Adipocyte (in vitro differentiated cells): ENCODE measurements at regions not wholly inside any gene's neighbourhood (a gene's known extent, or its start where the extent isn't known, plus 50 kb on each side); places are given as distances from the start of the nearest gene placed in this dataset.

ENCODE experiments used
- DNase-seq: peaks from one replicate; pipeline ENCODE4 v3.0.0-alpha.2; 2015; ENCODE audit warnings: low read depth
- H3K27me3 ChIP-seq: replicated peaks from 2 replicates; pipeline ENCODE4 v1.7.0; 2013; ENCODE audit warnings: mild to moderate bottlenecking, low read length, moderate library complexity; ENCODE audit not compliant: control insufficient read depth, insufficient read depth
- H3K36me3 ChIP-seq: 2 replicates; pipeline ENCODE4 v1.7.0; 2013; ENCODE audit warnings: low read length, mild to moderate bottlenecking, moderate library complexity; ENCODE audit not compliant: control insufficient read depth, insufficient read depth, severe bottlenecking
- H3K4me1 ChIP-seq: 2 replicates; pipeline ENCODE4 v1.7.0; 2013; ENCODE audit warnings: mild to moderate bottlenecking, low read length, moderate library complexity; ENCODE audit not compliant: control insufficient read depth, insufficient read depth
- H3K4me3 ChIP-seq: 2 replicates; pipeline ENCODE4 v1.7.0; 2013; ENCODE audit warnings: mild to moderate bottlenecking, low read length, moderate library complexity
- H3K9ac ChIP-seq: 2 replicates; pipeline ENCODE4 v1.7.0; 2013; ENCODE audit warnings: mild to moderate bottlenecking, low read length, moderate library complexity
- H3K9me3 ChIP-seq: 2 replicates; pipeline ENCODE4 v1.7.0; 2013; ENCODE audit warnings: mild to moderate bottlenecking, low read length, moderate library complexity; ENCODE audit not compliant: control insufficient read depth

DNA sequence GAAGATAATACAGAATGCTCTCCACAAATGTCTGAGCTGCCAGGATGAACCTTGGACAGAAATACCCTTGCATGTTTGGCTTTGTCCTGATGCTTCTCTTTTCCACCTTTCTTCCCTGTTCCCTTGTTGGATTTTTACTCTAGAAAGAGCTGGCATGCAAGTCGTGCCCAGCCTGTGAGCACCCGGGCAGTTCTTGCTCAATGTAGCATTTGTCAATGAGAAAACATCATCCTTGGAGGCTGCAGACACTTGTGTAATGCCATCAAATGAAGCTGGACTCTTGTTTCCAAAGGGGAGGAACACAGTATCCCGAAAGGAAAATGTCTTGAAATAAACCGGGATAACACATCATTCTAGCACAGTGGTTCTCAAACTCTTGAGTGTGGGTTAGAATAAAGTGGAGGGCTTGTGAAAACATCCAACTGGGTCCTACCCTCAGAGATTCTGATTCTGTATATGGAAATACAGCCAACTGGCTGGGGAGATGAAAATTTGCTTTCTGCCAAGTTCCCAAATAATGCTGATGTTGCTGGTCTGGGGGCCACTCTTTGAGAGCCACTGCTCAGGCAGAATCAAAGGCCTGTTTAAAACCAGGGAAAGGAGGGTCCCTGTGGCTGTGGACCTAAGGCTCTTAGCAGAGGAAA is 237.2 kb downstream of the SPATA18 start:
- H3K4me3 ChIP-seq, result no peak overlapping the region
- no peaks in the 10 kb centered on the region for H3K27me3 ChIP-seq
- no peaks in the 10 kb centered on the region for H3K9me3 ChIP-seq
- H3K4me1 ChIP-seq, result no peaks in the 10 kb centered on the region
- no peak overlapping the region for H3K9ac ChIP-seq
- no peaks in the 10 kb centered on the region for H3K36me3 ChIP-seq
- DNase-seq, result no peak

- DNase-seq, result no peak
- Histone ChIP-seq H3K4me1 (no peaks in the 10 kb centered on the region), H3K4me3 (no peak overlapping the region), H3K27me3 (no peaks in the 10 kb centered on the region), H3K9me3 (no peaks in the 10 kb centered on the region), H3K36me3 (no peaks in the 10 kb centered on the region), H3K9ac (no peak overlapping the region)
Measured at GRCh38 chr4:52290466-52290865, 239.4 kb downstream of the SPATA18 start.

- Histone ChIP-seq H3K4me1 (no peaks in the 10 kb centered on the region), H3K27me3 (no peaks in the 10 kb centered on the region), H3K9me3 (no peaks in the 10 kb centered on the region), H3K36me3 (no peaks in the 10 kb centered on the region), H3K9ac (no peak overlapping the region), H3K4me3 (no peak overlapping the region)
- no peak for DNase-seq
Measured at GRCh38 chr4:52292245-52292644, 241.1 kb downstream of the SPATA18 start.

DNA sequence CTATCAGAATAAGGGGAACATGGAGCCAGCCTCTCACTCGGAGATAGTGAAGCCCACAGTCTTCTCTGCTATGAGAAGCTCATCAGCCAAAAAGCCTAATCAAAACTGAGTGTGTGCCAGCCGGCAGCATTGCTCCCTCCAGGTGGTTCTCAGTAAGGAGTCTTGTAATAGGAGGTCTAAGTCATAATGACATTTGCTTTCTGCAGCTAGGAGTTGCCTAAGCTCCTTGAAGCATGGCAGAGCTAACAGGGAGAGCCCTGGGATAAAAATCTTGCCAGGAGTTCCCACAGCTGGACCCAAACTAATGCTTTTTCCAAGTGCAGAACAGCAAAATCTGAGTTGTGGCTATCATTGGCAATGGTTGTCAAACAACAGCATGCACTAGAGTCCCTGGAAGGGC is 245.2 kb downstream of the SPATA18 start:
- no peak overlapping the region for H3K9ac ChIP-seq
- DNase-seq, result no peak
- H3K36me3 ChIP-seq, result no peaks in the 10 kb centered on the region
- H3K9me3 ChIP-seq, result no peaks in the 10 kb centered on the region
- H3K4me1 ChIP-seq, result peaks cover 11% of the 10 kb centered on the region
- no peak overlapping the region for H3K4me3 ChIP-seq
- no peaks in the 10 kb centered on the region for H3K27me3 ChIP-seq

- Histone ChIP-seq H3K9ac (no peak overlapping the region), H3K4me1 (peaks cover 11% of the 10 kb centered on the region), H3K9me3 (no peaks in the 10 kb centered on the region), H3K27me3 (no peaks in the 10 kb centered on the region), H3K4me3 (peak overlapping the region; percentile 59), H3K36me3 (no peaks in the 10 kb centered on the region)
- no peak for DNase-seq
Measured at GRCh38 chr4:52298444-52298843, 247.3 kb downstream of the SPATA18 start.

- no peak for DNase-seq
- H3K9me3 ChIP-seq, result no peaks in the 10 kb centered on the region
- H3K4me1 ChIP-seq, result peaks cover 11% of the 10 kb centered on the region
- H3K27me3 ChIP-seq, result no peaks in the 10 kb centered on the region
- H3K4me3 ChIP-seq, result peak overlapping the region; percentile 59
- no peak overlapping the region for H3K9ac ChIP-seq
- no peaks in the 10 kb centered on the region for H3K36me3 ChIP-seq
Measured at GRCh38 chr4:52299120-52299519, 248.0 kb downstream of the SPATA18 start.

GRCh38 chr4:52311464-52312125 is 260.5 kb downstream of the SPATA18 start:
- Histone ChIP-seq H3K36me3 (no peaks in the 10 kb centered on the region), H3K9me3 (peaks cover 3% of the 10 kb centered on the region), H3K4me1 (no peaks in the 10 kb centered on the region)

GRCh38 chr4:52312722-52313121 is 261.6 kb downstream of the SPATA18 start:
- Histone ChIP-seq H3K36me3 (no peaks in the 10 kb centered on the region), H3K4me1 (no peaks in the 10 kb centered on the region), H3K27me3 (no peaks in the 10 kb centered on the region), H3K9ac (no peak overlapping the region), H3K4me3 (no peak overlapping the region), H3K9me3 (no peaks in the 10 kb centered on the region)
- no peak for DNase-seq

More at GRCh38 chr4:52311464-52312125, 260.5 kb downstream of the SPATA18 start:
- no peak overlapping the region for H3K9ac ChIP-seq
- no peaks in the 10 kb centered on the region for H3K27me3 ChIP-seq
- no peak overlapping the region for H3K4me3 ChIP-seq
- no peak for DNase-seq

GRCh38 chr4:52317361-52317879 is 266.3 kb downstream of the SPATA18 start:
- DNase-seq, result no peak

DNA sequence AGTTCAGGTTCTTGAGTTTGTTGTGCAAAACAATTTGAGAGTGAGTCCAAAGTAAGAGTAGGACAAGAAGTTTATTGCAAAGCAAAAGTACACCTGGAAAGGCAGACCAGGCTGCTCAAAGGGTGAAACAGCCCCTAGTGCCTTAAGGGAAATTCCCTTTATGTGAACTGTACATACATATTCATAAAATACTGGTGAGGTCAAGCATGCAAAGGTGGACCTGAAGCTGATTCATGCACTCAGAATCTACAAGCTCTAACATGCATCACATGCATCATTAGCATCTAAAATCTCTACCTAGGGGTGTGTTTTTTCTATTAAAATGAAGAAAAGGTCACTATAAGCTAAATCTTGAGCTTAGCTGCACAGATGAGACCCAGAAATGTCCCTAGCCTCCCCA is 266.9 kb downstream of the SPATA18 start:
- no peaks in the 10 kb centered on the region for H3K9me3 ChIP-seq
- H3K27me3 ChIP-seq, result no peaks in the 10 kb centered on the region
- no peak for DNase-seq
- H3K4me1 ChIP-seq, result no peaks in the 10 kb centered on the region
- no peak overlapping the region for H3K9ac ChIP-seq
- no peaks in the 10 kb centered on the region for H3K36me3 ChIP-seq
- H3K4me3 ChIP-seq, result no peak overlapping the region

More at GRCh38 chr4:52317361-52317879, 266.3 kb downstream of the SPATA18 start:
- no peaks in the 10 kb centered on the region for H3K27me3 ChIP-seq
- H3K4me3 ChIP-seq, result no peak overlapping the region
- H3K9me3 ChIP-seq, result no peaks in the 10 kb centered on the region
- no peaks in the 10 kb centered on the region for H3K36me3 ChIP-seq
- H3K9ac ChIP-seq, result no peak overlapping the region
- no peaks in the 10 kb centered on the region for H3K4me1 ChIP-seq

GRCh38 chr4:52329894-52330293 is 278.8 kb downstream of the SPATA18 start:
- Histone ChIP-seq H3K36me3 (no peaks in the 10 kb centered on the region), H3K4me3 (no peak overlapping the region), H3K9ac (no peak overlapping the region), H3K9me3 (peaks cover 23% of the 10 kb centered on the region), H3K27me3 (no peaks in the 10 kb centered on the region), H3K4me1 (no peaks in the 10 kb centered on the region)
- DNase-seq, result no peak
